ENCODE measurements at regions not wholly inside any gene's neighbourhood (a gene's known extent, or its start where the extent isn't known, plus 50 kb on each side); places are given as distances from the start of the nearest gene placed in this dataset.

DNA sequence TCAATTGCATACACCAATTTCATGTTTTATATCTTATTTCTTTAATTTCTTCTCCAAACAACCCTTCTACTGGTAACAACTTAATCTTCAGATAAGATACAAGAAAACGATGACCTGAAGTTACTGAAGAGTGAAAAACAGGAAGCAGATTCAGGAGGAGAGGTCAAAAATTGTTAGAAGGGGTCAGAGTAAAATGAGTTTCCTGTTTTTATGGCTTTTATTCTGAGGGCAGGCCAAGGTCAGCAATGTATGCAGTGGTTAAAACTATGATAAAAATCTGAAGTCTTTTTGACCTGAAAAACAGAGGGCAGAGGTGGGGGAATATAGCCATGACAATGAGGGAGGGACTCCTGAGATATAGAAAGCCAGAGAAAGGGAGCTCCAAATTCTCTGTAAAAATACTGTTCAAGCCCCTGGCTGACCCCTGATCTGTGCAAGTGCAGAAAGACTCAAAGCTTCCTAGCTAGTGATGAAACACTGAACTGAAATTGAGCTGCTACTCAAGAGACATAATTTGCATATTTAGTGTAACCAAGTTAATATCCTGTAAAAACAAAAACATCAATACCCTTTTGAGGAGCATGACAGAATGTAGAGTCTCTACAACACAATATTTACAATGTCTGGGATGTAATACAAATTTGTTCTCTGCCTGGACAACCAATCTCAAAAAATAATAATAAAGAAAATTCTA lies 514.3 kb upstream of the SEL1L start:
- no peak for DNase-seq (ENCODE audit: low read depth)

DNA sequence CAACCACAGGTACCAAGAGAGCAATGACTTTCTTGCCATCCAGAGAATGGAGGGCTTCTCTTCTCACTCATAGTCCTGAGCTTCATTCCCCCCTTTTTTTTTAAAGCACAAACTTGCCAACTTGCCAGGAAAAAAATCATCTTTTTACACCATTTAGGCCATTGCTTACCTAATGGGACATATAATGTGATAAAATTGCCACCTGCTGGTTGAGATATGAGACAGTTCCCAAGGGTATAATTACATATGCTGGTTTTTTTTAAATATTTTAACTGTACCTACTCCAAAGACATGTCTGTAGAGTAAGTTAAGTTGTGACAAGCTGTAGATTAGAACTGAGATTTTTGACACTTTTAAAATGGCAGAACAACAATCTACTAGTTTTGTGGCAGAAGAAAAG lies 519.1 kb upstream of the SEL1L start:
- no peak for DNase-seq (ENCODE audit: low read depth)

DNA sequence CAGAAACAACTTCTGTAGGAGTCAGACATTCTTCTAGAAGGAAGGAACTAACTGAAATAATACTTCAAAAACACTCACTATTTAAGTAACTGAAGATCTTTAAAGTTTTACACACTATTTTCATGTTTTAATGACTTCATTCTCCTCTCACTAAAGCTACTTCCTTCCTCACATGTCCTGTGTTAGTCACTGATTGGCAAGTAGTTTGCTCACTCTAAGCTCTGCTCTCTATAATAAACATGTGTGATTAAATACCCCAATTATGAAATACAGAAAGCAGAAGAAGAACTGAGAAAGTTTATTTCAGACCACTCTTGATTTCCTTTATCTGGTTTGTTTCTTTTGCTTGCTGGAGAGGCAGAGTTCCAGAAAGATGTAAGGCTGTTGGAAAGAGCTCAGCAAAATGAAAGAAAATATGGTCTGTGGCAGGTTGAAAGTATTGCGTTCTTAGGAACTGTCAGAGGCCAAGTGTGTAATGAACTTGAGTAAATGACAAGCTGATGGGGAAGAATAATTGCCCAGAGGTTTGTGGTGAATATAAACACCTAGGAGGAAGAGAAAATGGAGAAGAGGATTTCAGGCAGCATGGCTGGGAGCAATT lies 522.0 kb upstream of the SEL1L start:
- no peak for DNase-seq (ENCODE audit: low read depth)

DNA sequence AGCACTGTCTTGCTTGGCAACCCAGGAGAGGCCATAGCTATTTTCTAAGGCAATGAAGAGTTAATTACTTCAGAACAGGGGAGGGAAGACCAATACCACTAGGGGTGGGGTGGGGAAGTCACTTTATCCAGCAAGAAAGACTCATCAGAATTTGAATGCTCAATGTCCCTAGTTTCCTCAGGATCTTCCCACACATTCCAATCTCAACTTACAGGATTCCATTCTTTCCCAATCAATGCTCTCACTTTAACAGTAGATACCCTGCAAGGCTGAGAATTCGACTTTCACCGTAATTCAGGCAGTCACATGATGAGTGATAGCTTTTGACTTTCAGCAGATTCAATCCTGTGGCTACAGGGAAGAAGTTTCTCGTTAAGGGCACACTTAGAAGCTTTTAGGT lies 526.6 kb upstream of the SEL1L start:
- no peak for DNase-seq (ENCODE audit: low read depth)

DNA sequence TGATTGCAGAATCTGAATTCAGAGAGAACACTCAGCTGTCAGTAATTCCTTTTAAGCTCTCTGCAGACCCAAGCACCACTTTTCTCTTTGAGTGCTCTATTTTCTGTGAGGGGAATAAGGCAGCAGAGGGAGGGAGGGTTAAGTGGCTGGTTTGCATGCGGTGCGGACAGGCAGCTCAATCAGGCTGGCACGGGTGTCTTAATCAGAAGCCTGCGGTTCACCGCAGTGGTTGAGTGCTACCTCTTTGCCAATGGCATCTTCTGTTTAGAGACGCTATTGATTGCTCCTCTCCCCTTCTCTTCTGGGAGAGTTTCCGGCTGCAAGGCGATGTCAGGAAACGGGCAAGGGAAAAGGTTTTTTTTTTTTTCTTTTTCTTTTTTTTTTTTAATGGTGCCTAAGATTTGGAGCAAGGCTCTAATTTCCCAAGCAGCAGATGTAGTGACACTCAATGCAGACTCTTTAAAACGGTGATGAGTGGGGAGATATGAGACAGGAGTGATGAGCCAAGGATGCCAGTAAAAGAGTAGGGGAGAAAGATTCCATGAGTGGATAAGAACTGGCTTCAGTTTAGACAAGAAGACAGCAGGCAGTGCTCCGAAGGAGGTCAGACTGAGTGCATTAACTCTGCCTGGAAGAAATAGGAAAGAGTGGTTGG lies 533.7 kb upstream of the SEL1L start:
- no peak for DNase-seq (ENCODE audit: low read depth)

DNA sequence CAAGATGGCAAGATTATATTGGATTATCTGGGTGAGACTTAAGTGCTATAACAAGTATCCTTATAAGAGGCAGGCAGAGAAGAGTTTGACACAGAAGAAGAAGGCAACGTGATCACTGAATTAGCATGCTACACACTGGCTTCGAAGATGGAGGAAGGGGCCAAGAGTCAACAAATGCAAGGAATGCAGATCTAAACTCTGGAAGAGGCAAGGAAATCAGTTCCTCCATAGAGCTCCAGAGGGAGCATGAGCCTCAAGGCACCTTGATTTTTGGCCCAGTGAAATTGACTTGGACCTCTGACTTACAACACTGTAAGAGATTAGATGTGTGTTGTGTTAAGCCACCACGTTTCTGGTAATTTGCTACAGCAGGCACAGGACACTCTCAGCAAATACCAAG lies 536.4 kb upstream of the SEL1L start:
- no peak for DNase-seq (ENCODE audit: low read depth)

DNA sequence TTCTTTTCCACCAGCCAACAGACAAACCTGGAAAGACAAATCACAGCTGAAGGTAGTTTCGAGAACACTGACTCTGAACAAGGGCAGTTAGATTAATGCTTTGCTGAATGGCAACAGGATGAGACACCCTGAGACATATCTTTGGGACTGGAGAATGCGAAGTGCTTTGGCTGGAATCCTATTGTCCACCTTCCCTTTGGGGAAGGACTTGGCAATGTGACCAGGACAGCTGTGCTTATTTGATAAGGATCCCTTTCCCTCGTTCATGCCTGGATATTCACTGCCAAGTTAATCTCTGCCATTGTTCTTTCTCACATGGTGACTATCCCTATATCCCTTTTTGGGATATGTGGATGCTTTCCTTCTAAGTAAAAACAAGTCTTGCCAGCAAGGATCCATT lies 537.1 kb upstream of the SEL1L start:
- DNase-seq (ENCODE audit: low read depth) = no peak

DNA sequence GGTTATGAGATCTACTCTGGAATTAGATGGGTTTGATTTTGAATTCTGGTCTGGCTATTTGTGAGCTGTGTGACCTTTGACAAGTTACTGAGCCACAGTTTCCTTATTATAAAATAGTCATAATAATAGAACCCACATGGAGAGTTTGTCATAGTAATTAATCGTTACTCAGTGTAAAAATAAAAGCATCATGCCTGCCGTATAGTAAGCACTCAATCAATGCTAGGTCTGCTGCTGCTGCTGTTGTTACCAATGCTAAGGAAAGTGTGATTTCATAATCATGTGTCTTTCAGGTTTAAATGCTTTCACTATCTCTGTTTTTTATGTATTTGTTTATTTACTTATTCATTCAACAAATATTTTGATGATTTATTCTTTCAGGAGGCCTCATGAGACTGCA lies 539.9 kb upstream of the SEL1L start:
- DNase-seq (ENCODE audit: low read depth) = no peak

DNA sequence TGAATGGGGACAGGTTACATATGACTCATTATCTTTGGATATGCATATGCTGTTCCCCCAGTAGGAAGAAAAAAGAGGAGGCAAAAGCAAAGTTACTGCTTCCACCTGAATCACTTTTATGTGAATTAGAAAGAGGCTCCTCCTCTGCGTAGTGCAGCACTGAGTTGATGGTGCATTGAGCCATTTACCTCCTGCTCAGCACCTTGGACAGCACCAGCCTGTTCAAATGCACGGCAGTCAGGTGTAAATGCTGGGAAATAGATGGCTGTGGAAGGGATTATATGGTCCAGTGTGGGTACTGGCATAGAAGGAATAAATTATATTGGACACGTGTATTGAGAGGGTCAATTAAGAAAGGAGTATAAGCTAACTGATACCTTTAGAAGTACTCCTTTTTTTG lies 541.9 kb upstream of the SEL1L start:
- peak; percentile 4 for DNase-seq (ENCODE audit: low read depth)

DNA sequence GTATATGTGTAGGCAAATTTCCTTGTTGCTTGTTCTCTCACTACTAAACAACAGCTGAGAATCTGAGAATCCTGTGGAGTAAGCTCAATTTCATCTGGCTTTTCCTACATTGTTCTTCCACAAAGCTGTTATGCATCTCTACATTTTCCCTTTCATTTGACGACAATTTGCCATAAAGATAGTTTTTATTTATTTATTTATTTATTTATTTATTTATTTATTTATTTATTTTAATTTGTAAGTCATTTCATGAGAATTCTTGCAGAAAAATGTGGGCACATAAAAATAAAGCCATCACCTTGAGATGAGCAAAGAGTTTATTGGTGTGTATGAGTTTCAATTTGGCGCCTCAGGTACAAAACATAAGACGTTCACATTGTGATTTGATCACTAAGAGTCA lies 545.9 kb upstream of the SEL1L start:
- DNase-seq (ENCODE audit: low read depth) = no peak

DNA sequence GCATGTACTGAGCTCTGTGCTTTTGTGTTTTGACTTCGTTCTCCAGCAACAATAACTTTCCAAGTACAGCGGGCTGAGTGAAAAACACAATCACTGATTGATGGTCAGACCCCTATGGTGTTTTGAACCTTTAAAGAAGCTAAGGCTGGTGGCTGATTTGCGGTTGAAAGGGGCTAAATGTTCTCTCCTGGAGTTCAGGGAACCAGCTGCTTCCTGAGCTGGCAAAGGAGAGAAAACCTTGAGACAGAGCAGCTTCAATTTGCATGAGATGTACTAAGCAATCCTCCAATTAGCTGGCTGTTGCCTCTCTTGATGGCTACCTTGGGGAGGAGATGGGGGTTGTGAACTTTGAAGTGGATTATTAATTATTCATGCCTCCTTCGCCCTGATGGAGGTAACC lies 546.7 kb upstream of the SEL1L start:
- no peak for DNase-seq (ENCODE audit: low read depth)

DNA sequence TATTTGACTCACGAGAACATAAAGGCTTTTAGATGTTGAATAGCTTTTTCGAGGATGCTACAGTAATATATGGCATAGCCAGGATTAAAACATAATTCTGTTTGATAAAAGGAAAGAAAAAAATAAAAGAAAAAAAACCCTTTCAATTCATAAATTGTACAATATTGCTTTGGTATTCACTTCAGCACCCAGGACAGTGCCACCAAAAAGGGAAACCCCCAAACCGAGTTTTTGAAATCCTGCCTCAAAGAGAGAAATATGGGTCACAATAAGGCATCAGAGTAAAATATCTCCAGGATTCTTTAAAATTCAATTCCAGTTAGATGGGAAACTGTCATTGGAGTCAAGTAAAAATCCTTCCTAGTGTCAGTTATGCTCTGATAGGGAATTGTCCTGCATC lies 551.2 kb upstream of the SEL1L start:
- DNase-seq (ENCODE audit: low read depth) = no peak

DNA sequence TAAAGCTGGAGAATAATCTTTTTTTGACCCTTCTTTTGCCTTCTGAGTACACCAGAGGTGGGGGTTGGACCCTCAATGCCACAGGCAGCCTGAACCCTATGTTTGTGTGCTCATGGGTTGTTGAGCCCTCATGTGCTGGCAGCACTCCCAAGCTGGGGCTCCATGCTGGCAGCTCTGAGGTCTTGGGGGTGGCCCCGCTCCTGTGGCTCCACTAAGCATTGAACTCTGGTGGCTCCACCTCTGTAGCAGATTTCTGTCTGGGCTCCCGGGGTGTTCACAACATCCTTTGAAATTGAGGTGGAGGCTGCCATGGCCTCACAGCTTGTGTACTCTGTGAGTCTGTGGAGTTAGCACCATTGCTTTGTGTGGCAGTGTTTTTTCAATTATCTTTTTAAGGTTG lies 557.4 kb upstream of the SEL1L start:
- no peak for DNase-seq (ENCODE audit: low read depth)

DNA sequence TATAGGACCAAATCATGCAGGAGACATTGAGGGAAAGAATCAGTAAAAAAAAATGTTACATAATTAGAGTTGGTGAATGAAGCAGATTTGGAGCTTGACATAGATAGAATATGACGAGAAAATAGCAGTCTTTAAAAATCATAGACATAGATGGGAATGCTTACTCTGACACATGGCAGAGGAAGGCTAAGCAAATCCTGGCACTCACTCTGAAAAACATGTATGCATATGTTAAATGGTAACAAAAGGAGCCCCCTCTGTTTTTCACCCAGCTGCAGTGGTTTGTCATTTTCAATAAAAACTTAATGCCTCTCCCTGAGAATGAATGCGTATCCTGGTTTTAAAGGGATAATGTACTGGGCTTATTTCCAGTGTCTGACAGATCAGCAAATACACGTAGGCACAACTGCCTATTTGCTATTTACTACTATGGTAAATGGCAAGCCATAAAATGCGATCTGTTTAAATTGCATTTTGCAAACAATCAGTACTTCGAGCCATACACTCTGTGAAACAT lies 561.2 kb upstream of the SEL1L start:
- DNase-seq (ENCODE audit: low read depth) = no peak

DNA sequence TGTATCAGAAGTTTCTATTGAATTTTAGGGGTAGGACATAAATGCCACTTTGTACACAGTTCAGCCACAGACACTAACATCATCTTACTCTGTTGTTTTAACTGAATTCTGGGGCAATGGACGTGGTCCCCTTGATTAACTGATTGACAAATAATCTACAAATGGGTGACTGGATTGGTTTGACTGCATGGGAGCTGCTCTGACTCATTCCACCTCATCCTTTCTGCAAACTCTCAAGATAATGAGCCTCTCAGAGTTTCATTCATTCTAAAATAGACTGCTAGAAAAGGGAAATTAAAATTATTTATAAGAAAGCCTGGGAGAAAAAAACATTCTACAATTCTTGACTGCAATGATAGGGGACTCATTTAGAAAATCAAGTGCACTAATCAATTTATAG lies 570.4 kb upstream of the SEL1L start:
- DNase-seq (ENCODE audit: low read depth) = no peak

DNA sequence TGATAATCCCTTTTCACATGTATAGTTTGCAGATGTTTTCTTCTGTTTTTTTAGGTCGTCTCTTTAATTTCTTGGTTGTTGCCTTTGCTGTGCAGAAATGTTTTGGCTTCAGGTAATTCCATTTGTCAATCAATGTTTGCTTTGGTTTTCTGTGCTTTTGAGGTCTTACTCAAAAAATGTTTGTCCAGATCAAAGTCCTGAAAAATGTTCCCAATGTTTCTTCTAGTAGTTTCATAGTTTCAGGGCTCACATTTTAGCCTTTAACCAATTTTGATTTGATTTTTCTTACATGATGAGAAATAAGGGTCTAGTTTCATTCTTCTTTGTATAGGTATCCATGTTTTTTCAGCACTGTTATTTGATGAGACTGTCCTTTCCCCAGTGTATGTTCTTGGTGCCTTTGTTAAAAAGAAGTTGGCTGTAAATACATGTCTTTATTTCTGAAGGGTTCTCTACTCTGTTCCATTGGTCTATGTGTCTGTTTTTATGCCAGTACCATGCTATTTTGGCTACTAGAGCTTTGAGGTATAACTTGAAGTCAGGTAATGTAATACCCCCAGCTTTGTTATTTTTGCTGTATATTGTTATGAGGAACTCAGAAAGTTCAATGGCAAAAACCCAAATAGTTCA lies 578.7 kb upstream of the SEL1L start:
- DNase-seq (ENCODE audit: low read depth) = no peak

DNA sequence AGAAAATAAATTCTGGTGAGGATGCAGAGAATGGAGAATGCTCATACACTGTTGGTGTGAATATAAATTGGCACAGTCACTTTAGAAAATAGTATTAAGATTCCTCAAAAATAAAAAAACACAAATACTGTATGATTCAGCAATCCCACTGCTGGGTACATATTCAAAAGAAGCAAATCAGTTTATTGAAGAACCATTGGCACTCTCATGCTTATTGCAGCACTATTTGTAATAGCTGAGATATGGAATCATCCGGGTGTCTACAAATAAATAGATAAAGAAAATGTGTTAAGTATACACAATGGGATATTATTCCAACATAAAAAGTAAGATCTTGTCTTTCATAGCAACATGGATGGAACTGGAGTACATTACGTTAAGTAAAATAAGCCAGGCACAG lies 579.4 kb upstream of the SEL1L start:
- DNase-seq (ENCODE audit: low read depth) = no peak

DNA sequence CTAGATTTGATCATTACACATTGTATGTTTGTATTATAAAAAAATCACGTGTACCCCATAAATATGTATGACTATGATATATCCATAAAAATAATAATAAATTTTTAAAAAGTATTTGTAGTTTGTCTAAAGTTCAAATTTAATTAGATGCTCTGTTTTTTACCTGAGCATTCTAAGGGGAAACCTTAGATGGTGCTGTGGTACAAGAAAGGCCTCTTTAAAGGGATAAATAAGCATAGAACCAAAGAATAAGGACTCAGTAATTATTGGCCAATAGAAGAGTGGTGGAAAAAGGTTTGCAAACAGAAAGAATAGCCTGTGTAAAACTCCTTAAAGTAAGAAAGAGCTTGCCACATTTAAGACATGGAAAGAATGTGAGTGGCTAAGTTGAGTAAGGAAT lies 580.1 kb upstream of the SEL1L start:
- DNase-seq (ENCODE audit: low read depth) = no peak

DNA sequence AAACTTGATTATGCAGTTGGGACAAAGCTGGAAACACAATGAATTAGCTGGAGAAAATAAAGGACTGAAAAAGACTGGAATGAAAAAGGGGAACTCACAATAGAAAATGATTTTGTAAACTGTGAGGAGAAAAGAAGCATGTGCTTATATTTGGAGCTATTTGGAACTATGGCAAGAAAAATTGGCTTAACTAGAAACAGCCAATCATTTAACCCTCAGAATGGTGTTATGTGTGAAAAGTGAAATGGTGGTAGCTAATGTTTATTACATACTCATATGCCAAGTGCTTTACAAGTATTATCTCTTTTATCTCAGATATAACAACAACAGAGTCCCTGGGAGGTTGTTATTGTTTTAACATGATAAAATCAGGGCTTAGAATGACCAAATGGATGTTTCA lies 583.1 kb upstream of the SEL1L start:
- no peak for DNase-seq (ENCODE audit: low read depth)

DNA sequence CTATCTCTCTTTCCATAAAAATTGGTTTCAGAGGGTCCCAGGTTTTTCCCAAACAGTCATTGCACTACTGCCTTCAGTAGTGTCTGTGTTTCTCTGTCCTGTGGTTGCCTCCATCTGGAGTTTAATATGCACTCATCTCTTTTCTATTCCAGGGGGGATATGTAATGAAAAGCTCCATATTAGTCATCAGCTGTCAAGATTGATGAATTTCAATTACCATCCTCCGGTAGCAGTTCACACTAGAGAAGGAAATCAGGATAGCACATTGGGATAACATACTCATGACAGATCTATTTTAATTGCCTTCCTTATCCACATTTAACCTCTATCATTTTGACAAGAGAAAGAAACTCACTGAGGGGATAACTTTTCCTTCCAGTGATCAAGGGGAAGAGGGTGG lies 589.0 kb upstream of the SEL1L start:
- no peak for DNase-seq (ENCODE audit: low read depth)

DNA sequence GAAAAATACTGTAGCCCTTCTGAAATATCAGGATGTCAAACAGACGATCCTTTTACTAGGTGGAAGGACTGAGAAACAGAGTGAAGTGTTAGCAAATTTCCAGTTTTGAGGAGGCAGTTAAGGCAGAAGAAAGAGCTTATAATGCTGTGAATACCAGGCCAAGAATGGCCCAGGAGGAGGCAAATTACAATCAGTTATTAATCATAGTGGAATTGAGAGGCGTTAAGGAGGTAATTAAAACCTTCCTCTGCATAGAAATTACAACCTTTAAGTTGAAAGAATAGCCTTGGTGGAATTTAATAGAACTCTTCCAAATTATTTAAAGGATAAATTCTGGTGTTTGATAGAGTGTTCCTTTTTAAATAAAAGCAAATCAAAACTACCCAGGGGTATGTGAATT lies 590.9 kb upstream of the SEL1L start:
- DNase-seq (ENCODE audit: low read depth) = no peak

DNA sequence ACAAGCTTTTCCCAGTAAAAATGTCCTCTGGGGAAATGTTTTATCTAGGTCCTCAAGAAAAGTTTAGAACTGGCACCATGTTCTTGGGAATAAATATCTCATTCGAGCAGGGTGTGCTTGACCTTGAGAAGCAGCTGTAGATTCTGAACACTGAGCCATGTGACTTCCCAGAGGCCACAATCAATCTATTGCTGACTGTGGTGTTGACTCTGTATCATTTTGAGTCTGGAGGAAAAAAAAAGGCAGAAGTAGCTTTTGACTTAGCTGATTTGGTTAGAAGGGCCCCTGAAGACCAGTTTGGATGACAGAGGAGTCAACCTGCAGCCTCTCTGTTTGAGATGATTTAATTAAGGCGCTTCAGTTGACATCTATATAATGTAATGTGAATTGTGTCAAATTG lies 592.4 kb upstream of the SEL1L start:
- no peak for DNase-seq (ENCODE audit: low read depth)

DNA sequence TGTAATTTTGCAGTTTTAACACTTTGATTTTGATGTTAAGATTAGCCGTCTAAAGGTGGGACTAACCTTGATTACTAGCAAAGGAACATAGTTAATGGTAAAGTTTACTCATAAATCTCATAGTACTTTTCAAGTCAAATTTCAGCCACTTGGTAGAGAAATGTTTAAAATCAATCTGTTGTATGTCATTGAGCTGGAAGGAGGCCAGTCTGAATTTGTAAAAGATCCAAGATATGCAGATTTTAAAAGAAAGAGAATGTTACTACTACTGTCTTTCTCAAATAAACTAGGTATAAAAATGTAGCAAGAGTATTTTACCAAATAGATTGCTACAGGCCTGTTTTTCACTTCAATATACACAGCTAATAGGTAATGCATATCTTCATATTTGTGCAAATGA lies 600.8 kb upstream of the SEL1L start:
- no peak for DNase-seq (ENCODE audit: low read depth)

Measured in Daoy (cell line).